ENCODE measurements at regions not wholly inside any gene's neighbourhood (a gene's known extent, or its start where the extent isn't known, plus 50 kb on each side); places are given as distances from the start of the nearest gene placed in this dataset.
"Not testable (repeated sequence)": the region's sequence is repeated elsewhere in the genome, so short reads cannot be mapped to it uniquely, and the experiment has no call there.

GRCh38 chr13:33560726-33561125 lies 257.2 kb upstream of the RFC3 start:
- H3K27me3 ChIP-seq (ENCODE audit: control insufficient read depth, insufficient read depth, low read length) = no peaks in the 10 kb centered on the region
- no peaks in the 10 kb centered on the region for H3K9me3 ChIP-seq (ENCODE audit: control insufficient read depth, insufficient read depth, low read length)
- ChIA-PET CTCF (interaction anchor here (1.1 to 2.0 kb wide), 2 partner anchors 18 to 164 kb away, joined by 3 to 8 read pairs; no protein-coding TSS in a partner anchor), POLR2A (interaction anchor here (0.8 kb wide), 1 partner anchor 10 kb away, joined by 3 read pairs; no protein-coding TSS in a partner anchor)
- no peak overlapping the region for H3K27ac ChIP-seq (ENCODE audit: low read depth, low read length)
- no peak for DNase-seq (ENCODE audit: low read depth, low spot score)
- no peak overlapping the region for H3K4me3 ChIP-seq (ENCODE audit: low read depth, low read length)
- no peak for TF ChIP-seq CTCF (IDR thresholded peaks at IDR 0.05; ENCODE audit: low read depth, low read length)

GRCh38 chr13:33561627-33562026 lies 256.3 kb upstream of the RFC3 start:
- Histone ChIP-seq H3K27ac (ENCODE audit: low read depth, low read length) (no peak overlapping the region), H3K9me3 (ENCODE audit: control insufficient read depth, insufficient read depth, low read length) (no peaks in the 10 kb centered on the region), H3K4me3 (ENCODE audit: low read depth, low read length) (no peak overlapping the region), H3K27me3 (ENCODE audit: control insufficient read depth, insufficient read depth, low read length) (no peaks in the 10 kb centered on the region)
- ChIA-PET POLR2A (no interaction called here), CTCF (interaction anchor here (0.9 kb wide), 1 partner anchor 163 kb away, joined by 3 read pairs; no protein-coding TSS in a partner anchor)
- TF ChIP-seq CTCF (IDR thresholded peaks at IDR 0.05; ENCODE audit: low read depth, low read length) = no peak
- no peak for DNase-seq (ENCODE audit: low read depth, low spot score)

- CTCF ChIA-PET = interaction anchor here (2.1 kb wide), 1 partner anchor 153 kb away, joined by 5 read pairs; no protein-coding TSS in a partner anchor
- TF ChIP-seq CTCF (IDR thresholded peaks at IDR 0.05; ENCODE audit: low read depth, low read length) = no peak
- no peak for DNase-seq (ENCODE audit: low read depth, low spot score)
- Histone ChIP-seq H3K4me3 (ENCODE audit: low read depth, low read length) (no peak overlapping the region), H3K27ac (ENCODE audit: low read depth, low read length) (no peak overlapping the region), H3K27me3 (ENCODE audit: control insufficient read depth, insufficient read depth, low read length) (no peaks in the 10 kb centered on the region), H3K9me3 (ENCODE audit: control insufficient read depth, insufficient read depth, low read length) (no peaks in the 10 kb centered on the region)
- POLR2A ChIA-PET = no interaction called here
Observed at GRCh38 chr13:33571618-33572017, 246.3 kb upstream of the RFC3 start.

GRCh38 chr13:33572322-33572721 lies 245.6 kb upstream of the RFC3 start:
- CTCF ChIA-PET = interaction anchor here (2.1 kb wide), 1 partner anchor 152 kb away, joined by 5 read pairs; no protein-coding TSS in a partner anchor
- H3K4me3 ChIP-seq (ENCODE audit: low read depth, low read length); H3K27me3 ChIP-seq (ENCODE audit: control insufficient read depth, insufficient read depth, low read length); DNase-seq (ENCODE audit: low read depth, low spot score); POLR2A ChIA-PET; H3K9me3 ChIP-seq (ENCODE audit: control insufficient read depth, insufficient read depth, low read length); H3K27ac ChIP-seq (ENCODE audit: low read depth, low read length): not testable (repeated sequence)

GRCh38 chr13:33575378-33575777 lies 242.6 kb upstream of the RFC3 start:
- ChIA-PET POLR2A (no interaction called here), CTCF (interaction anchor here (0.6 to 0.9 kb wide), 2 partner anchors 21 to 907 kb away, joined by 3 to 8 read pairs; no protein-coding TSS in a partner anchor)
- no peak for TF ChIP-seq CTCF (IDR thresholded peaks at IDR 0.05; ENCODE audit: low read depth, low read length)
- DNase-seq (ENCODE audit: low read depth, low spot score) = no peak
- H3K9me3 ChIP-seq (ENCODE audit: control insufficient read depth, insufficient read depth, low read length) = no peaks in the 10 kb centered on the region
- H3K27me3 ChIP-seq (ENCODE audit: control insufficient read depth, insufficient read depth, low read length) = no peaks in the 10 kb centered on the region
- no peak overlapping the region for H3K4me3 ChIP-seq (ENCODE audit: low read depth, low read length)
- no peak overlapping the region for H3K27ac ChIP-seq (ENCODE audit: low read depth, low read length)

All from AG04450 (cell line).